G401.6 (cell line): ENCODE measurements at regions not wholly inside any gene's neighbourhood (a gene's known extent, or its start where the extent isn't known, plus 50 kb on each side); places are given as distances from the start of the nearest gene placed in this dataset.
"Not testable (repeated sequence)": the region's sequence is repeated elsewhere in the genome, so short reads cannot be mapped to it uniquely, and the experiment has no call there.

Experiments
- FAIRE-seq: peaks from 2 replicates; lab custom pipeline; 2012; peaks lifted over from hg19 to GRCh38; lab: Jason Lieb, UNC

GRCh38 chr11:16528639-16529038, 172.3 kb upstream of the SOX6 start:
- FAIRE-seq, result no peak

- FAIRE-seq, result no peak
Observed at GRCh38 chr11:16527525-16528246, 171.3 kb upstream of the SOX6 start.

DNA sequence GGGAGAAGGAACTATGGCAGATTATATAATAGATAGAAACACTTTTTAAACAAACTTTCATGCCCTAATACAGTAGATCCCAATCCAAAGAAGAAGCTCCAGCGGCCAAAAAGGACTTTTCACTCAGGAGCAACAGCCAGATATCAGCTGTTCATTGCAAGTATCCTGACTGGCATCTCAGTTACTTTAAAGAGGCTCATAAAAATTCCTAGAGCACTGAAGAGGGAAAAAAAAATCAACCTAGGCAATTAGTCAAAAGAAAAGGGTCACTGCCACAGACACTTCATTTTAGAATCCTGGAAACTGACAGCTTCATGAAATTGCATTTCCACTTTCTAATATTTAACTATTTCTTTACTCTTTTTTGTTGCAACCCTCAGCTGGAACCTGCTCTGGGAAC, 170.6 kb upstream of the SOX6 start:
- FAIRE-seq, result no peak

GRCh38 chr11:16520713-16521112, 164.4 kb upstream of the SOX6 start:
- not testable (repeated sequence) for FAIRE-seq

DNA sequence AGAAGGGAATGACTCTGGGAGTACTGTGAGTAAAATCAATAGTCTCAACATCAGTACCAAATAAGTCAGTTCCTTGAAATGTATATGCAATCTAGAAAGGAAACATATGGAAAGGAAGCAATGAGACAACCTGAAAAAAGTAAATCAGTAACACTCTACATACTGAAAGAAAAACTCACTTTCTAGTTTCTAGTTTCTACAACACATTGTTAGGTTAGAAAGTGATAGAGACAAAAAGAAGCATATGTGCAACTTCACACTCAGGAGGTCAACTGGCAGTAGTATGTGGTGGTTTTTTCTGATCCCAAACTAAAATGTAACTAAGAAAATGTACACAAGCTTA, 156.5 kb upstream of the SOX6 start:
- FAIRE-seq, result no peak

DNA sequence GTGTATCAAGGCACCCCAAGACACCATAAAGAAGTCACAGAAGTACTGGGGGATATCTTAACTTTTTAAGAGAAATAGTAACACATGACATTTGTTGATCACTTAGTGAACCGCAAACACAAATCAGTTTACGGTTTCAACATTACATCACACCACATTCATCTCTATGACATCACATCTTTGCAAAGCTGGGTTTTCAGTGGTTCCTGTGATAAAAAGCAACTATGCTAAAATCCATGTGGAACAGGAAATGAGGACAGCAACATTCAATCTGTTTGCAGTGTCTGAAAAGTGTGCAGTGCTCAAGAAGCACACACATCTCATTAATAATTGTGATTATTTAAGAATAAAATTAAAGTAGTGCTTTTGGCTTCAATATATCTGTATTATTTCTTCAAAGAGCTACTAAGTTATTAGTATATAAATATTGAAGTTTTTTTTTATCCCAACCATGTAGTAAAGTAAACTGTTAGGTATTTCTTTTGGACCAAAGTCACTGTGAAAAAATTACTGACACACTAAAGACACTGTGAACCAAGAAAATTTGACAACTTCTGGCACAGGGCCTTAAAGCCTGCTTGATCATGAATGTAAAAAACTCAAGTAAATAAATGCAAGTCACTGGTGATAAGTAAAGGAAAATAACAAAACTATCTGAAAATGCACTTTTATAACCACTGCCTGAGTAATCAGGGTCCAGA, 156.0 kb upstream of the SOX6 start:
- no peak for FAIRE-seq

DNA sequence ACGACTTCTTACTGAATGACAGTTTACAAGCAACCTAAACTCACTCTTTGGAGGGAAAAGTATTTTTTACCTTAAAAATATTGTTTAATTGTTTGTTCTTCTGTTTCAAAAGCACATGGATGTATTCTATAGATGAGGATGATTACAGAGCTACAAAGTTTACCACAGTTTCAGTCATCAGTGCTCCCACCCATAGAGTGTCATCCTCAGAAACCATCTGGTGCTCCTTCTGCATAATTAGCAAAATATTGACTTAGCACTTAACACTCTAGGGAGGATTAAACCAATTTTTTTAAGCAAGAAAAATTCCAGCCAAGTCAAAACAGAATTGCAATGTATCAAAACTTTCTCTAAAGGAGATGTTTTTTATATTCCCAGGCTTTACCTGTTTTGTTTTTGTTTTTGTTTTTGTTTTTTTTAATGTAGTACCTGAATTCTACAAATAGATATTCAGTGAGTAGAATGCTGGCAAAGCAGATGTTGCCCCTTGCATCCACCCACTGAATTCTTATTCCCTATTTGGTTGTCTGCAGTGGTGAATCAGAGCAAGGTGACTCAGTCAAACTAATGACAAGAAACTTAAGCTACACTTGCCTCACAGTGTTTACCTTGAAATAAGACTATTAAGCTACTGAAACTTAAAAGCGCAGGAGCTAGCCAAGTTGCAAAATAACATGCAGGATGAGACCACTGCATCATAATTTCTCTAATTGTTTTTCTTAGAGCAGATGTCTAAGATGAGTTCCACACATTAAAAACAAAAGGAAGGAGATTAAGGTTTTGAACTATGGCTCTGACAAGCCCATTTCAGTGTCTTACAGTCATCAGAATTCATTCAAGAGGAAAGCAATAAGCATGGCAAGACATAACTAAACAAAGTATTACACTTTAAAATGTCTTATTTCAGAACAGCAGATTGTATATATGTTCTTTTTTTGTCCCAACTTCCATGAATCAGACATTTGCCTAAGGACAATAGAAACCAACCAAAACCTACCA, 155.1 kb upstream of the SOX6 start:
- FAIRE-seq, result no peak

DNA sequence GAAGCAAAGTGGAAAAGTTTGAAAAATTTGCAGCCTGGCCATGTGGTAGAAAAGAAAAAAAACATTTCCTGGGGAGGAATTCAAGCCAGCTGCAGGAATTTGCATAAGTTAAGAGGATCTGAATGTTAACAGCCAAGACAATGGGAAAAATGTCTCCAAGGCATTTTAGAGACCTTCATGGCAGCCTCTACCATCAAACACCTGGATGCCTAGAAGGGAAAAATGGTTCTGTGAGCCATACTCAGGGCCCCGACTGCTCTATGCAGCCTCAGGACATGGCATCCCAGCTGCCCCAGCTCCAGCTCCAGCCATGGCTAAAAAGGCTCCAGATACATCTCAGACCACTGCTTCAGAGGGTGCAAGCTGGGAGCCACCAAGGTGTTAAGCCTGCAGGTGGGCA, 149.1 kb upstream of the SOX6 start:
- no peak for FAIRE-seq

DNA sequence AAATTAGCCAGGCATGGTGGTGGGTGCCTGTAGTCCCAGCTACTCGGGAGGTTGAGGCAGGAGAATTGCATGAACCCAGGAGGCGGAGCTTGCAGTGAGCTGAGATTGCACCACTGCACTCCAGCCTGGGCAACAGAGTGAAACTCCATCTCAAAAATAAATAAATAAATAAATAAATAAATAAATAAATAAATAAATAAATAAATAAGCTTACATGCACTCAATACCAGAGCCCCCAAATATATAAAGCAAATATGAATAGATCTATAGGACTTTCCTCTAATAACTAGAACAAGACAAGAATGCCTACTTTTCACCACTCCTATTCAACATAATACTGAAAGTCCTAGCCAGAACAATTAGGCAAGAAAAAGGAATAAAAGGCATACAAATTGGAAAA, 147.5 kb upstream of the SOX6 start:
- not testable (repeated sequence) for FAIRE-seq

- no peak for FAIRE-seq
Observed at GRCh38 chr11:16494918-16495691, 138.8 kb upstream of the SOX6 start.

- FAIRE-seq, result no peak
Observed at GRCh38 chr11:16484434-16484833, 128.1 kb upstream of the SOX6 start.

DNA sequence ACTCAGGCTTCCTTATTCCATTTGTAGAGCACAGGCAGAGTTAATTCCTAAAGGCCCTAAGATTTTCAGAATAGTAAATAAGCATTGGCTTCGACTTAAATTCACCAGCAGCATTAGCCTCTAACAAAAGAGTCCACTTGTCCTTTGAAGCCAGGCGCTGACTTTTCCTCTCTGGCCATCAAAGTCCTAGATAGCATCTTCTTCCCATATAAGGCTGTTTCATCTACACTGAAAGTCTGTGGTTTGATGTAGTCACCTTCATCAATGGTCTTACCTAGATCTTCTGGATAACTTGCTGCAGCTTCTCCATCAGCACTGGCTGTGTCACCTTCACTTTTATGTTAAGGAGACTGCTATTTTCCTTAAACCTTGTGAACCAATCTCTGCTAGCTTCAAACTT, 118.3 kb upstream of the SOX6 start:
- no peak for FAIRE-seq

DNA sequence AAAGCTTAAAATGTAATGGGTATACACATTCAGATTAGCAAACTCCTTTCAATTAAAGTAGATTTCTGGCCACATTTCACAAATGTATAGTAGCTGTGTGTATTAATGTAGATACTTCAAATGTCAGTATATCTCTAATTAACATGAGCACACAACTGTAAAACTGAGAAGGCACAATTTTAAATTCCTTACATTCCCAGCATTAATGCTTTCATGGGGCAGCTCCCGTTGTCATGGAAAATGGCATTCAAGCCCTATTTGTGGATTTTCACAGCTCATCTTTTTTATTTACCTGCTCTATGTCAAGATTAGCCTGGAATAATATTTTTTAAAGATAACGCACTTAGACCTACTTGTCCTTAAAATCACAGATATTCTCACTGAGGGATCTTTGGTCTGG, 113.6 kb upstream of the SOX6 start:
- no peak for FAIRE-seq

- no peak for FAIRE-seq
Observed at GRCh38 chr11:16468735-16469453, 112.5 kb upstream of the SOX6 start.

DNA sequence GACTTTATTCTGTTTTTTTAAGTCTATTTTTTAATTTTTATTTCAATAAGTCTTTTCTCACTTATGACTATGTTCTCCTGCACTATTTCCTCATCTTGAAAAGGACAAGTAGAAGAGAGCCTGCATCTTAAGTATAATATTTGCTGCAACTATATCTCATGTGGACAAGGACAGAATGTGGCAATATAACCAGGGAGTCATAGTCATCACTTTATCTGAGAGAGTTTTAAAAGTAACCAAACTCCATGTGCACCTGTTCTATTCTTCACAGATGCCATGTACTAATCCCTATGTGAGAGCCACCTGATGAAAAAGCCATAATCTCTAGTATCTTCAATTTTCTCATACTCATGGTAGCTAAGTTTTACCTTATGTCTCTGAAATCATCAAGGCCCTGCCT, 104.2 kb upstream of the SOX6 start:
- no peak for FAIRE-seq

- no peak for FAIRE-seq
Observed at GRCh38 chr11:16456366-16456765, 100.0 kb upstream of the SOX6 start.

DNA sequence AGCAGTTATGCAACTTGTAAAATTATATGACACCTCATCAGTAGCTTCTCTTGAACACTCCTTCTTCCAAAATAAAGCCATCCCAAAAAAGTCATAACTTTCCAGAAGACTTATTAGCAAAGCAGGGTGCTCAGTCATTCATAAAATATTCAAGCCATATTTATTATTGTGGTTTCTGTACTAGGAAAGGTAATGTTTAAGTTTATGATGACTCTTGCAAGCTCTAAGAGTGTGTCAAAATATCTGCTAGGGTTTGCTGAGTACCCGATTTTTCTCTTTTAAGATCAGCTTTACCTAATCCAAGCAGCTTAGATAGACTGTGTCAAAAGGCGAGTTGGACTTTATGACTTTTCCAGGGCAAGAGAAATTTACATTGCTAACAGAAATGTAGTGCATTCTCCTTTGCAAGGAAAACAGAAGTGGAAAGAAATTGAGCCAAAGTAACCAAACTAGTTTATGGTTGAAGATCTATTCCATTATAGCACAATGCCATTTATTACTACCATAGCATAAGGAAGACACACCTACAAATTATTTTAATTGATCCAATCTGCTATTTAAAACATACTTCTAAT, 98.0 kb upstream of the SOX6 start:
- FAIRE-seq, result no peak

DNA sequence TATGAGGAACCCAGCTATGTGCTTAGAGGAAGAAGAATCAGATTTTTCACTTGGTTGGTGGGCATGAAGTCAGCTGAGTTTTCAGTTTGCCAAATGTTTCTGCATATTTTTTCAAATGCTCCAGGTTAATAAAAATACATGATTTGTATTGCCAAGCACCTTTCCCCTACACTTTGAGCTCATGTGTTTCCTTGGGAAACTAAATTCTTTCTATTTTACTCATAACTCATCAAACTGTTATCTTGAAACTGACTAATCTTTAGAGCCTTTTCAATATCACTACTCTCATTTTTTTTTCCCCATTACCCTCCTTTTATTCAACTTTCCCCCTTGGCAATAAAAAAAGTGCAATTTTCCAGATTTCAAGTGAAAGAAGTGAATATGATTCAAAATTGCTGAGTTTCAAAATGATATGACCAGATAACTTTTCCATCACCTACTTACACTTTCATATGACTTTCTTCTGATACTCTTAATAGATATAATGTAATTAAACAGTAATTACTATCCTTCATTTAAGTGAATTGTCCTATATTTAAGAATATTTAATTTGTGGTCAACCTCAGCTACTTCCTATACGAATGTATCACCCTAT, 91.9 kb upstream of the SOX6 start:
- no peak for FAIRE-seq

DNA sequence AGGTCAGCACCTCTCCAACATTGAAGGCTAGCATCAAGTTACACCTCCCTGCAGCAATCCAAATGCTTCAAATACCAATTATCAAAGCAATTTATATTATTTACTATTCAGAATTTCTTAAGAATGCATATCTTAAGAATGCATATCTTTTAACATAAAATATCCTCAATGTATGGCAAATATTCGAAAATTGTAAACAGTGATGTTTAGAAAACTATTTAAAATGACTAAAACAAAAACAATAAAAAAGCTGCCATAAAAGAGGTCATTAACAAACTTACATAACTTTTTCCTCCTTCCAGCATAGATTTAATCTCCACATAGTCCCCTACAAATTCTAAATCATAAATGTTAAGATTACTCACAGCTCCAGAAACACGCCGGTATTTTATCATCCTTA, 85.1 kb upstream of the SOX6 start:
- no peak for FAIRE-seq

DNA sequence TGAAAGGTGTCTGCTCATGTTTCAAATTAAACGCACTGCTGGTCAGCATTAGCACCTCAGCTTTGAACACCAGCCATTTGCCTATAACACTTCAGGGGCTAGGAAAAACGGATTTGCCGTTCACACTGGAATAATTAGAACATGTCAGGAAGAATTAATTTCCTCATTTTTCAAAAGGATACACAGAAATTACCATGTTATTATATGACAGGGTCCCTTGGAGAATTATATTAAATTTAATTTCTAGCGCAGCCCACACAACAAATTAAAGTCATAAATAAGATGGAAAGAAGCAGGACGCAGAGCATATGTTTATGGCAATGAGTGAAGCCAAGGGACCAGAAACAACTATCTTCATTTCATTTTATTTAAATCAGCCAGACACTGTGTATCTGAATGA, 83.8 kb upstream of the SOX6 start:
- FAIRE-seq, result no peak

DNA sequence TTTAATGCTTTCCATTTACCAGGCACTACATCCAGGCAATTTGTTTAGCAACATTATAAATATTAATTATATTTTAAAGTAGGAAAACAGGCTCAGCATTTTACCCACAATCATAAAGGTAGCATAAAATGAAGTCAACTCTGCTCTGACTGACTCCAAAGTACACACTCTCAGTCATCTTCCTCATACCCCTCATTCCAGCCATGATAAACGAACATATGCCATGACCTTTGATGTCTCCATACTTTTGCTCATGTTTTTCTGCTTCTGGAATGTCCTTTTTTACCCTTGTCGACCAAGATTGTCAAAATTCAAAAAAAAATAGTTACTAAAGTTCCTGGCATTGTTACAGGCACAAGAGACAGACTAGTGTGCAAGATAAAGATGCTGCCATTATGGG, 77.7 kb upstream of the SOX6 start:
- FAIRE-seq, result no peak
